ENCODE measurements at regions not wholly inside any gene's neighbourhood (a gene's known extent, or its start where the extent isn't known, plus 50 kb on each side); places are given as distances from the start of the nearest gene placed in this dataset.

DNA sequence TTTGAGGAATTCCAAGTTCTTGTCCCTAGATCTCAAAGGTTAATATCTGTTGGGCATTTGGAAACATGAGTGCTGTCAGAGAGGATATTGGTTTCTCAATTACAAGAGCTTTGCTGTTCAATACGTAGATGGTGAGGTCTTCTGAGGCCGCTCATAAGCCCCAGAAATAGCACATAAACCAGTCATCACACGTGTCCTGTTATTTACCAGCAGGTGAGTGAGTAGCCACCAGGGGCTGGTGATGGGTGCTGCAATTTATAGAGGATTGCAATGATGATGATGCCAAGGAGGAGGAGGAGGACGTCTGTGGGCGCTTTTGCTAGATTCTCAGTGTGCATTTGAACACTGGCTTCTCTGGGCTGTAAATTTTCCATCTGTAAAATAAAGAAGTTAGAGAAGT is 89.0 kb downstream of the SALL1 start:
- TF ChIP-seq, protein P1, sequence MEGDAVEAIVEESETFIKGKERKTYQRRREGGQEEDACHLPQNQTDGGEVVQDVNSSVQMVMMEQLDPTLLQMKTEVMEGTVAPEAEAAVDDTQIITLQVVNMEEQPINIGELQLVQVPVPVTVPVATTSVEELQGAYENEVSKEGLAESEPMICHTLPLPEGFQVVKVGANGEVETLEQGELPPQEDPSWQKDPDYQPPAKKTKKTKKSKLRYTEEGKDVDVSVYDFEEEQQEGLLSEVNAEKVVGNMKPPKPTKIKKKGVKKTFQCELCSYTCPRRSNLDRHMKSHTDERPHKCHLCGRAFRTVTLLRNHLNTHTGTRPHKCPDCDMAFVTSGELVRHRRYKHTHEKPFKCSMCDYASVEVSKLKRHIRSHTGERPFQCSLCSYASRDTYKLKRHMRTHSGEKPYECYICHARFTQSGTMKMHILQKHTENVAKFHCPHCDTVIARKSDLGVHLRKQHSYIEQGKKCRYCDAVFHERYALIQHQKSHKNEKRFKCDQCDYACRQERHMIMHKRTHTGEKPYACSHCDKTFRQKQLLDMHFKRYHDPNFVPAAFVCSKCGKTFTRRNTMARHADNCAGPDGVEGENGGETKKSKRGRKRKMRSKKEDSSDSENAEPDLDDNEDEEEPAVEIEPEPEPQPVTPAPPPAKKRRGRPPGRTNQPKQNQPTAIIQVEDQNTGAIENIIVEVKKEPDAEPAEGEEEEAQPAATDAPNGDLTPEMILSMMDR (IDR thresholded peaks at IDR 0.05; ENCODE audit: borderline replicate concordance), result no peak
- H3K4me3 ChIP-seq, result no peak overlapping the region
- H3K27ac ChIP-seq (replicated peaks), result no peak overlapping the region
- peaks cover 54% of the 10 kb centered on the region for H3K27me3 ChIP-seq (ENCODE audit: low read depth)
- DNase-seq, result no peak
- no peaks in the 10 kb centered on the region for H3K9me3 ChIP-seq (replicated peaks)
- intact Hi-C loops (cut with micrococcal nuclease), result no loop called here
- H3K4me1 ChIP-seq, result no peaks in the 10 kb centered on the region
- H3K36me3 ChIP-seq, result no peaks in the 10 kb centered on the region

DNA sequence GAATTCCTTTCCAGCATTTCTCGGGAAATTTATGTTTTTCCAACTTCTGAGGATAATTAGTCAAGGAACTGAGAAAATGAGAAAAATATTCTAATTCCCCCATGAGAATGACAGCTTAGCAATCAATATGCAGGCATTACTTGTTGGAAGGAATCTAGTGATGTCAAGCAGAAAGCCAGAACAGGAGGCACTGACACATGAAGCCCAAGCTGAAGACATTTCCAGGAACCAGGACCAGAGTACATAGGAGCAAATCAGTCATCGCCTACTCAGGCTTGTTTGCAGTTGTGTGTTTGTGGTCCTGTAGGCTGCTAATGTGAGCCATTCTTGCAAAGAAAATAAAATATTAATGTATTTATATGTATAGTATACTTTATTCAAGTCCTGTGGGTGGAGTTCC is 89.7 kb downstream of the SALL1 start:
- intact Hi-C loops (cut with micrococcal nuclease), result no loop called here
- H3K4me3 ChIP-seq, result no peak overlapping the region

DNA sequence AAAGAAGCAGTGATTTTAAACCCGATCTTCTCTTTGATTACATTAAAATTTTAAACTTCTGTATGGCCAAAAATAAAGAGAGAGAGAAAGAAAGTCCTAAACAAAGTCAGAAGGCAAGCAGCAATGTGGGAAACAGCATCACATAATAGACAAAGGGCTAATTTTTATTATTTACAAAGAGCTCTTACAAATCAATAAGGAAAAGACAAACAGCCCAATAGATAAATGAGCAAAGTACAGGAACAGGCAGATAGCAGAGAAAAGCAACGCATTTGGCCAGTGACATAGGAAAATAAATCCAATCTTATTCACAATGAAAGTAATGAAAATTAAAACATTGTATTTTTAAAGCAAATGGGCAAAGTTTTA is 93.1 kb downstream of the SALL1 start:
- TF ChIP-seq, protein P1 (IDR thresholded peaks at IDR 0.05; ENCODE audit: borderline replicate concordance), result no peak
- Histone ChIP-seq H3K4me3 (no peak overlapping the region), H3K27me3 (ENCODE audit: low read depth) (peaks cover 67% of the 10 kb centered on the region), H3K36me3 (no peaks in the 10 kb centered on the region), H3K27ac (replicated peaks) (no peak overlapping the region), H3K4me1 (no peaks in the 10 kb centered on the region), H3K9me3 (replicated peaks) (no peaks in the 10 kb centered on the region)
- intact Hi-C loops (cut with micrococcal nuclease), result no loop called here
- no peak for DNase-seq

More for the DNA sequence above, 89.7 kb downstream of the SALL1 start:
- Histone ChIP-seq H3K9me3 (replicated peaks) (no peaks in the 10 kb centered on the region), H3K36me3 (no peaks in the 10 kb centered on the region), H3K4me1 (no peaks in the 10 kb centered on the region), H3K27me3 (ENCODE audit: low read depth) (peaks cover 54% of the 10 kb centered on the region), H3K27ac (replicated peaks) (no peak overlapping the region)
- DNase-seq, result no peak
- TF ChIP-seq, protein P1 (IDR thresholded peaks at IDR 0.05; ENCODE audit: borderline replicate concordance), result no peak

DNA sequence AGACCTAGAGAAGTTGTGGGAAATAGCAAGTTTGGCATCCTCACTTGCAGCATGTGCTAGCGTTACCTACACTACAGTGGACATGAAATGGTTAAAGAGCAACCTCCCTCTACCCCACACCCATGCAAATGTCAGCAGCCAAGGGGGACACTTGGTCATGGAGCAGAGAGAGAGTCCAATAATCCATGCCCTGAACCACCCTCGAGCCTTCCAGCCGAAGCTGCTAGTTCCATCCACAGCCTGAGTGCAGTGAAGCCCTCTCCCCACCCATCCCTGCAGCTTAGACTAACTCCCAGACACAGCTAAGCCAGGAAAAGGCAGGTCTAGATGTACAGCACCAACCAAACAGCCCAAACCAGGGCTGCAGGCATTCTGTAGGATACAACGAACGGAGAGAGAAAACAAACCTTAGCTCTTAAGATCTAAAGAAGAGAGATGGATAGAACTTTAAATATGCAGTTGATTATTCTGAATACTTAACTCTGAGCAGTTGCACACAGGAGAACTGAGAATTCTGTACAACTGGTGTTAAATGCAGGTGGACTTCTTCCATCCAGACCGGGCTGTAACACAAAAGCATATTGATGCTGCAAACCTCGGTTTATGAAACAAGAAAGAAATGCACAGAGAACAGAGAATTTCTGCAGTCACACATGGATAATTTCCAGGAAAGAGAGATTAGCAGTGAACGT is 93.8 kb downstream of the SALL1 start:
- H3K36me3 ChIP-seq, result no peaks in the 10 kb centered on the region
- DNase-seq, result no peak
- H3K4me1 ChIP-seq, result no peaks in the 10 kb centered on the region
- peaks cover 64% of the 10 kb centered on the region for H3K27me3 ChIP-seq (ENCODE audit: low read depth)
- intact Hi-C loops (cut with micrococcal nuclease), result no loop called here
- TF ChIP-seq, protein P1 (IDR thresholded peaks at IDR 0.05; ENCODE audit: borderline replicate concordance), result no peak
- no peak overlapping the region for H3K27ac ChIP-seq (replicated peaks)
- H3K4me3 ChIP-seq, result no peak overlapping the region
- H3K9me3 ChIP-seq (replicated peaks), result no peaks in the 10 kb centered on the region

DNA sequence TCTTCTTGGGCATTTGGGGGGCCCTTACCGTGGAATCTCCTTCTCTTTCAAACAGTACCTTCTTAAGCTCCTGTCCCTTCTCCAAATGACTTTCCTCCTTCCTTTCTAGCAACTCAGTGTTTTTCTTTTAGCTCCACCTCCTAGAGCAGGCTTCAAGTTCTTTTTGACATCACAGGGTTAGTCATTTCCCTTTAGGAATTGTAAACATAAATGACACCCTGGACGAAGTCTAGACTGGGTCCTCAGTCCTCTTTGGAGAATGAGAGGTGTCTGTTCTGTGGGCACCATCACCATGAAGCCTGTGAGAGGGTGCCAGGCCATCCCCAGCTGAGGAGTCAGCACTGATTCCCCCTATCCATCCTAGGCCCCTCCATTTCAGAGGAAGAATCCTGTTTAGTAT is 94.7 kb downstream of the SALL1 start:
- Histone ChIP-seq H3K27me3 (ENCODE audit: low read depth) (peaks cover 62% of the 10 kb centered on the region), H3K27ac (replicated peaks) (no peak overlapping the region), H3K4me3 (no peak overlapping the region), H3K4me1 (no peaks in the 10 kb centered on the region), H3K36me3 (no peaks in the 10 kb centered on the region), H3K9me3 (replicated peaks) (no peaks in the 10 kb centered on the region)
- intact Hi-C loops (cut with micrococcal nuclease), result no loop called here
- TF ChIP-seq, protein P1 (IDR thresholded peaks at IDR 0.05; ENCODE audit: borderline replicate concordance), result no peak
- no peak for DNase-seq

All from left ventricle myocardium inferior (tissue), 1 donor.